GM11168 (cell line): ENCODE measurements at regions not wholly inside any gene's neighbourhood (a gene's known extent, or its start where the extent isn't known, plus 50 kb on each side); places are given as distances from the start of the nearest gene placed in this dataset.

Experiments used
- in situ Hi-C: fragments of 300-500 bp; cut with MboI; formaldehyde crosslinking; loops from one replicate; pipeline ENCODE4 v1.12.0; 2022; ENCODE audit warnings: low sequenced_read_pairs; ENCODE audit not compliant: unreplicated experiment

GRCh38 chr1:221175249-221175648 lies 296.0 kb downstream of the HLX start:
- in situ Hi-C loops, result no loop called here

GRCh38 chr1:221180704-221181368 lies 301.6 kb downstream of the HLX start:
- in situ Hi-C loops, result no loop called here

- in situ Hi-C loops, result no loop called here
These were observed 303.7 kb downstream of the HLX start for GRCh38 chr1:221182791-221183533.

DNA sequence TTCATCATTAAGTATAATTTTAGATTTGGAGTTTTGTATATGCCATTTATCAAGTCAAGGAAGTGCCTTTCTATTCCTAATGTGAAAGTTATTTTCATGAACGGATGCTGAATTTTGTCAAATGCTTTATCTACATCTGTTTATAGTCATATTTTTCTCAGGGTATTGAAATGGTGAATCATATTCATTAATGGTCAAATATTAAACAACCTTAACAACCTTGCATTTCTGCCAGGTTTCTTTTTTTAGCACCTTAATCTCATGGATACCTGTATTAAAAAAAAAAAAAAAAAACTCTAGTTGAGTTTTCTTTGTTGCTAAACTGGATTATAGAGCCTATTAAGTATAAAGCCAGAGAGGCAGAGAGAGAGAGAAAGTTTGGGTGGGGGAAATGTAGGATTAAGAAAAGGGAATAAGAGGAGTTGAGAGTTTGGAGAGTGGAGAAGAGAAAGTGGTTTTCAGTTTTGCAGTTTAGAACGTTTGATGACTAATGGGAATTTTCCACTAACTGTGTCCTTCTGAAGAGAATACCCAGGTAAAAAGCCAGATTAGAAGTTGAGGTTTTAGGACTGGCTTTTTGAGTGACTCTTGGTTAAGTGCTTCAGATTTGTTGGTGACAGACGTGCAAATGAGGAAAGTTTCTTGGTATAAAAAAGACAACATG lies 305.0 kb downstream of the HLX start:
- in situ Hi-C loops, result no loop called here

GRCh38 chr1:221187174-221187573 lies 307.9 kb downstream of the HLX start:
- in situ Hi-C loops, result no loop called here

- in situ Hi-C loops, result no loop called here
These were observed 309.2 kb downstream of the HLX start for GRCh38 chr1:221188458-221188857.

- in situ Hi-C loops, result no loop called here
These were observed 311.0 kb downstream of the HLX start for GRCh38 chr1:221190249-221190648.

- in situ Hi-C loops, result no loop called here
These were observed 312.8 kb downstream of the HLX start for GRCh38 chr1:221192055-221192454.

DNA sequence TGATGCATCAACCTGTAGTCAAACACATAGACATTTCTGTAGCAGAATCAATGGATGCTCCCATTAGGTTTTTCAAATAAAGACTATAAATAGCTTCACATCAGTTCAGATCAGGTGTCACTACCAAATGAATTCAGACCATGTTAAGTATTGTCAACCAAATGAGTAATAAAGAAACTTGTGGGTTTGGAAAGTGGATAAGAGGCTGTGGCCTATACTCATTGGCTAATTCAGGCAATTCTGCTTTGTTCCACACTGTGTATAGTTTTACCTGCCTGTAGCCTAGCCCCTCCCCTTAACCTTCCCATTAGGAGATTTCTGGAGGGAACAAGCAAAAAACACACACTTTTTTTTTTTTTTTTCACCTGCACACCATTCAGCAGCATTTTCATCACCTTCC lies 321.2 kb downstream of the HLX start:
- in situ Hi-C loops, result no loop called here

- in situ Hi-C loops, result no loop called here
These were observed 322.5 kb downstream of the HLX start for GRCh38 chr1:221201773-221202172.

DNA sequence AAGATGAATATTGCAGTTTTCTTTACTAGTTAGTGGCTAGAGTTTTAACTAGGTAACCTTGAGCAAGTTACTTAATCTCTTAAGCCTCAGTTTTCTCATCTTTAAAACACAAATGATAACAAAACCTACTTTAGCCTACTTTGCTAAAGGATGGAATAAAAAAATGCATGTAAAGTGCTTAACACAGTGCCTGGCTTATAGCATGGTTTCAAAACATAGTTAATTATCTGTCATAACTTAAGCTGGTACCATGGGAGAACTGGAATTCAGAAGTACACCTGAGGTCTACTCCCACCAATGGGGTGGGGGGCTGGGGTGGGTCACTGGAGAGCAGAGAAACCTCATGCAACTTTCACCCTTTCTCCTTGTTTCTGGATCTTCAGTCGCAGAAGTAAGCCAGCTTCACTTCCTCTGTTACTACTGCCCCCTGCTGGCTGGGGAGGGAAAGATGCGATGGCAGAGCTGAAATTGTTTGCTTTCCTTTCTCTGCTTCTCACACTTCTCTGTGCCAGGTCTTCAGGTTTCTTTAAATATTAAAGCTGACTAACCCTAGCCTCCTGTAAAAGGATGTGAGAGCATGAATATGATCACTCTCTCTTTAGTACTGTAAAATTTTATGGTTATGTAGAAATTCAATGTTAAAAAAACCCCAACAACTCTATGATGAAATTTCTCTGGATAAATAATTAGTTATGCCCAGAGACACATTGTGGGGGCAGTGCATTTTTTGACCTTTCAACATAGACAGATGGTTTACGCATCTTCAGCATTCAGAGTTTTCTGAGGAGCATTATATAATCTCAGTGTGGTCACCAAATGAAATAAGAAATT lies 324.2 kb downstream of the HLX start:
- in situ Hi-C loops, result no loop called here

- in situ Hi-C loops, result no loop called here
These were observed 325.0 kb downstream of the HLX start for GRCh38 chr1:221204055-221204833.

- in situ Hi-C loops, result loop anchor here (5.0 kb wide), 1 partner anchor 329 kb away; the partner anchor contains the start of gene HLX
These were observed 326.8 kb downstream of the HLX start for GRCh38 chr1:221206076-221206475.

GRCh38 chr1:221212926-221213325 lies 333.7 kb downstream of the HLX start:
- in situ Hi-C loops, result no loop called here

DNA sequence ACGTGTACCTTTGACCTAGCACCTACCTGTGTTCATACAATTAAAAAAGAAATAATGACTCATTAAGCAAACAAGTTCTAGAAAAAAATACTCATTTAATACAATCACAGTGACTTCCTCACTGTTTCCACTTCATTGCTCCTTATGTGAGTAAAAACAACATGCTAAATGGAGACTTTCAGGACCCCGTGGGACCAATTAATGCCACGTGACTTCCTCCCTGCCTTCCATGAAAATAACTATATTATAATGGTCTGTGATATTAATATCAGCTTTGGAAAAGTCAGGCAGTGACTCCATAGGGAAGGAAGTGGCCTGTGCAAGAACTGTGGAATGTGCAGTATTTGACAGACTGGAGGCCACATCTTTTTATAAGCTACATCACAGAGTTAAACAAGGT lies 337.8 kb downstream of the HLX start:
- in situ Hi-C loops, result no loop called here

GRCh38 chr1:221223281-221223680 lies 344.0 kb downstream of the HLX start:
- in situ Hi-C loops, result no loop called here

DNA sequence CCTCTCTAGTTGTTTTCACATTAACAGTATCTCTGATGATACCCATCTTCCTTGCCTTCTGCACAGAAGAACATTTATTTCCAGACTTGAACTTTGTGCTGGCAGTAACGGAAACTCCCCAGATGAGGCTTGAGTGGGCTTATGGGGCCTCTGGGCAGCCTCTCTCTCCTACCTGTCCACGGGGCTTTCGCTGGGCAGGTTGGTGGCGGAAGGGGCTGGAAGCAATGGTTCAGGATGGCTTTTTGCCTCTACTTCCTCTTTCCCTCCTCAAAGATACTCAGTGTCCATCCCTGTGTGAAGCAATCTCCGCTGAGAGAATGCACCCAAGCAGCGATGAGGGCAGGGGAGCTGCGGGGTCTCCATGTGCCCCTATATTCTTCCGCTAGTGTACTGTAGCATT lies 348.2 kb downstream of the HLX start:
- in situ Hi-C loops, result no loop called here

GRCh38 chr1:221227872-221228337 lies 348.7 kb downstream of the HLX start:
- in situ Hi-C loops, result no loop called here

- in situ Hi-C loops, result no loop called here
These were observed 349.4 kb downstream of the HLX start for GRCh38 chr1:221228594-221228993.

DNA sequence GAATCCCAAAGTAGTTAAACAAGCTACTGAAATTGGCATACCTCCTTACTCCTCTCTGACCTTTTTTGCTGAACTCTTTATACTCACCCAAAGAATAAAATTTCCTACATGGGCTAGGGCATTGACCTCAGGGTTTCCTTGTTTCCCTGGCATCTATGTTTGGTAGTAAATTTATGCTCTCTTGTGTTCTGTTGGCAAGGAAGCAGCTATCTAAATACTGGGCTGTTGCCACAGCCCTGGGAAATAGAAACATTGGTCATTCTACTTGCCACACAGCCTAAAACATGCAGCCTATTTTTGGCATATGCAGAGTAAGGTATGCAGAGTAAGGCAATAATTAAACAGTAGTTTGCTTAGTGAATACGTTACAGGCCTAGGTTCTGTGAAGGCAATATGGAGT lies 351.4 kb downstream of the HLX start:
- in situ Hi-C loops, result no loop called here
